Kidney (tissue), 13 donors: ENCODE measurements at regions not wholly inside any gene's neighbourhood (a gene's known extent, or its start where the extent isn't known, plus 50 kb on each side); places are given as distances from the start of the nearest gene placed in this dataset.

Experiments
- DNase-seq, 5 donors: peaks; one replicate each; pipeline ENCODE4 v3.0.0-alpha.2; 2013 to 2020
- FAIRE-seq: peaks from 2 replicates; lab custom pipeline; 2012; peaks lifted over from hg19 to GRCh38; lab: Jason Lieb, UNC
- H3K27ac ChIP-seq, 2 donors: one replicate each; pipeline ENCODE4 v1.7.0; 2013; ENCODE audit warnings: low read depth in 2 of 2, low read length in 2 of 2, inconsistent platforms in 1 of 2
- H3K27me3 ChIP-seq: one replicate; pipeline ENCODE4 v1.7.1; 2013; ENCODE audit warnings: low read length, inconsistent platforms; ENCODE audit not compliant: control insufficient read depth, insufficient read depth
- H3K36me3 ChIP-seq, 3 donors: one replicate each; pipeline versions ENCODE4 v1.7.0 to v1.7.1; 2013; ENCODE audit warnings: low read length in 3 of 3, control low read depth in 1 of 3, inconsistent platforms in 1 of 3; ENCODE audit not compliant: insufficient read depth in 3 of 3, control insufficient read depth in 2 of 3
- H3K4me1 ChIP-seq, 3 donors: one replicate each; pipeline versions ENCODE4 v1.7.0 to v1.7.1; 2013; ENCODE audit warnings: low read length in 3 of 3, inconsistent platforms in 1 of 3, low read depth in 1 of 3; ENCODE audit not compliant: control insufficient read depth in 2 of 3, insufficient read depth in 2 of 3
- H3K4me3 ChIP-seq, 3 donors: one replicate each; pipeline versions ENCODE4 v1.7.0 to v1.8.1; 2013; ENCODE audit warnings: low read length in 3 of 3, control low read depth in 1 of 3, inconsistent platforms in 1 of 3
- H3K9ac ChIP-seq, 3 donors: one replicate each; pipeline versions ENCODE4 v1.7.0 to v1.7.1; 2013; ENCODE audit warnings: low read length in 3 of 3, control low read depth in 1 of 3, inconsistent platforms in 1 of 3
- H3K9me3 ChIP-seq, 3 donors: one replicate each; pipeline versions ENCODE4 v1.7.0 to v1.7.1; 2013; ENCODE audit warnings: low read length in 3 of 3, control low read depth in 1 of 3, inconsistent platforms in 1 of 3; ENCODE audit not compliant: control insufficient read depth in 2 of 3, insufficient read depth in 1 of 3
- intact Hi-C: fragments of 100-400 bp; cut with DNase I; formaldehyde crosslinking; loops from one replicate; pipeline ENCODE4 v1.11.1; 2022
- TF ChIP-seq, protein P1 (sequence below): IDR thresholded peaks from 3 replicates; pipeline ENCODE4 v1.5.1; 2012; ENCODE audit warnings: mild to moderate bottlenecking, moderate library complexity, borderline replicate concordance; ENCODE audit not compliant: insufficient read depth; ENCODE audit errors: extremely low read depth
- donor health status: control.
- donor health status: control.
- donor health status: control.
- donor health status: control.
- donor health status: control.
- donor health status: DM: yes; HTN: yes; CAD: no.
- donor health status: Normal renal cell carcinoma (clear cell type).

DNA sequence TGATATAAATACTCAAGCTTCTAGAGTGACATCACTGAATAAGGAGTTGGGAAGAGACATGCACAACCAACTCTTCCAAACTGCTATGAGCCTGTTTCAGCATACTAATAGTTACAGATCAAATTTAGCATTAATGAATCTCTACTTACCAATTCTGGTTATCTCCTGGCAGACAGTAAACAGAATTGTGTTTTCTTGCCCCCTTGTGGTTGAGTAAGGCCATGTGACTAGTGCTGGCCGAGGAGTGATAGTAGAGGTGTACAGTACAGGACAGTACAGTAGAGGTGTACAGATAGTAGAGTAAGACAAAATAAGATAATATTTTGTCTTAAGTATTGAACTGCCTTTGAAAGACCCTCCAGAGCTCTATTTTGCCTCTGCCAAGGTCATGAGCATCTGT, 681.4 kb downstream of the GABRG1 start:
- TF ChIP-seq, protein P1, sequence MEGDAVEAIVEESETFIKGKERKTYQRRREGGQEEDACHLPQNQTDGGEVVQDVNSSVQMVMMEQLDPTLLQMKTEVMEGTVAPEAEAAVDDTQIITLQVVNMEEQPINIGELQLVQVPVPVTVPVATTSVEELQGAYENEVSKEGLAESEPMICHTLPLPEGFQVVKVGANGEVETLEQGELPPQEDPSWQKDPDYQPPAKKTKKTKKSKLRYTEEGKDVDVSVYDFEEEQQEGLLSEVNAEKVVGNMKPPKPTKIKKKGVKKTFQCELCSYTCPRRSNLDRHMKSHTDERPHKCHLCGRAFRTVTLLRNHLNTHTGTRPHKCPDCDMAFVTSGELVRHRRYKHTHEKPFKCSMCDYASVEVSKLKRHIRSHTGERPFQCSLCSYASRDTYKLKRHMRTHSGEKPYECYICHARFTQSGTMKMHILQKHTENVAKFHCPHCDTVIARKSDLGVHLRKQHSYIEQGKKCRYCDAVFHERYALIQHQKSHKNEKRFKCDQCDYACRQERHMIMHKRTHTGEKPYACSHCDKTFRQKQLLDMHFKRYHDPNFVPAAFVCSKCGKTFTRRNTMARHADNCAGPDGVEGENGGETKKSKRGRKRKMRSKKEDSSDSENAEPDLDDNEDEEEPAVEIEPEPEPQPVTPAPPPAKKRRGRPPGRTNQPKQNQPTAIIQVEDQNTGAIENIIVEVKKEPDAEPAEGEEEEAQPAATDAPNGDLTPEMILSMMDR = peak; percentile 42

DNA sequence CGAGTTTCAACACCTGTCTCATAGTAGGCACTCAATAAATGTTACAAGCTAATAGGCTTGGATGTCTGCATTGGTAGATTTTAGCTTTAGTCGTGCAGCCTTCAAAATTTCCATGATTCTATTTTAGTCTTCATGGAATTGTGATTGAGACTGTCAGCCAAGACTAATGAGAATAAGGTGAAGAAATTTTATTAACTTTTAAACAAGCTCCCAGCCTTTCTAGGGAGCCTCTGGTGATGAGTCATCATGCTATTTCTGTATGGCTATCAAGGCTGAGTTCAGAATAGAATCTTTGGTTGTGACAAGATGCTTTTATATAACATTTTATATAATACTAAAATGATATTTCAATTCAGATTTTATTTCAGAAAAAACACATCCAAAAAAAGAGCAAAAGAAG, 685.8 kb downstream of the GABRG1 start:
- no peaks in the 10 kb centered on the region for H3K4me1 ChIP-seq
- DNase-seq (no peak), FAIRE-seq (no peak)
- H3K9ac ChIP-seq = no peak overlapping the region
- H3K4me3 ChIP-seq = no peak overlapping the region
- no peaks in the 10 kb centered on the region for H3K27me3 ChIP-seq
- intact Hi-C loops = no loop called here
- H3K9me3 ChIP-seq = no peaks in the 10 kb centered on the region
- TF ChIP-seq, protein P1 = no peak
- H3K36me3 ChIP-seq = no peaks in the 10 kb centered on the region
- no peak overlapping the region for H3K27ac ChIP-seq

More for the DNA sequence above, 681.4 kb downstream of the GABRG1 start:
- intact Hi-C loops = no loop called here
- H3K27me3 ChIP-seq = no peaks in the 10 kb centered on the region
- H3K9ac ChIP-seq = no peak overlapping the region
- H3K27ac ChIP-seq = no peak overlapping the region
- no peaks in the 10 kb centered on the region for H3K9me3 ChIP-seq
- FAIRE-seq = no peak
- no peaks in the 10 kb centered on the region for H3K36me3 ChIP-seq
- no peak overlapping the region for H3K4me3 ChIP-seq
- H3K4me1 ChIP-seq = no peaks in the 10 kb centered on the region
- peak in 2 of 5 donors; percentile 8 to 27 for DNase-seq

DNA sequence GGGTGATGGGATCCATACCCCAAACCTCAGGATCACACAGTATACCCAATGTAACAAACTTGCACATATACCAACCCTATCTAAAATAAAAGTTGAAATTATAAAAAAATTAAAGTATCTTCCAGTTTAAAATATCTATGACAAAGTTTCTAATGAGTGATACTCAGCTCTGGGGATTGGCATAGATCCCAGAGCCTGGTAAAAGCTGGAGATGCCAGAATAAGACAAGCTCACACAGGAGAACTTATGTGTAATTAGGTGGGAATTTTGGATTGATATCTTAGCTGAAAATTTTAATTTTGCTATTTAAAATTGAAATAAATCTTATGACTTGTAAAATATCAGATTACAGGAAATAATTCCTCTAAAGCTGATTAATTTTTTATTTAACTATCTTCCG, 686.5 kb downstream of the GABRG1 start:
- no peak overlapping the region for H3K9ac ChIP-seq
- no peak overlapping the region for H3K27ac ChIP-seq
- FAIRE-seq (no peak), DNase-seq (no peak)
- H3K9me3 ChIP-seq = no peaks in the 10 kb centered on the region
- no peaks in the 10 kb centered on the region for H3K27me3 ChIP-seq
- no peaks in the 10 kb centered on the region for H3K36me3 ChIP-seq
- TF ChIP-seq, protein P1 = no peak
- intact Hi-C loops = no loop called here
- H3K4me1 ChIP-seq = no peaks in the 10 kb centered on the region
- H3K4me3 ChIP-seq = no peak overlapping the region

DNA sequence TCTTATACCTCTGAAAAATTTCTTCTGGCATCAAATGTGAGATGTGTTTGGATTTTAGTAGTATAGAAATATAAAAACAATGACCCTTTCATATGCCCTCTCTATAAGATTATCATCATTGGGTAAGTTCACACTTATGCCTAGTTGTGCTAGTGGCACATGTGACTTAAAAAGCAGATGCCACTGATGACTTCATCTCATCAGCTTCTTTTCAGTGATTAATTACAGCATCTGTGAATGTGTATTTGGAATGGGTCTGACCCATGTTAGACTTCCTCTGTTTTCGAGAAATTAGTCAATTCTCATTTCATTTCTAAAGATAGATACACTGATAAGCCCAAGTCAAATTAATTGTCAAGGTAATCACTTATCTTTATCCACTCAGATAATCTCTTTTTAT, 698.7 kb downstream of the GABRG1 start:
- Histone ChIP-seq H3K27me3 (no peaks in the 10 kb centered on the region), H3K9ac (no peak overlapping the region), H3K27ac (no peak overlapping the region), H3K4me3 (no peak overlapping the region), H3K4me1 (no peaks in the 10 kb centered on the region), H3K9me3 (peaks cover 0 to 5% (median 0%) of the 10 kb centered on the region in 3 donors), H3K36me3 (no peaks in the 10 kb centered on the region)
- no peak for DNase-seq
- intact Hi-C loops = no loop called here
- FAIRE-seq = no peak
- TF ChIP-seq, protein P1 = no peak
